ENCODE measurements at regions not wholly inside any gene's neighbourhood (a gene's known extent, or its start where the extent isn't known, plus 50 kb on each side); places are given as distances from the start of the nearest gene placed in this dataset.

- no peak overlapping the region for H2AFZ ChIP-seq
- H3K79me2 ChIP-seq (replicated peaks; ENCODE audit: insufficient read depth) = no peaks in the 10 kb centered on the region
- H3F3A ChIP-seq (replicated peaks; ENCODE audit: low read depth) = no peaks in the 10 kb centered on the region
- no peaks in the 10 kb centered on the region for H3K9me3 Mint-ChIP-seq
- no peaks in the 10 kb centered on the region for H3K36me3 Mint-ChIP-seq (ENCODE audit: low read depth)
- no peaks in the 10 kb centered on the region for H3K9me2 ChIP-seq (ENCODE audit: insufficient read depth)
- H3K4me1 Mint-ChIP-seq = no peaks in the 10 kb centered on the region
- H3K27me3 Mint-ChIP-seq (ENCODE audit: insufficient read depth, low read depth, poor library complexity) = no peaks in the 10 kb centered on the region
- H3K4me2 ChIP-seq = no peak overlapping the region
- TF ChIP-seq EZH2 (IDR thresholded peaks at IDR 0.05; ENCODE audit: low read depth, unreplicated experiment) = no peak
- no peak for TF ChIP-seq REST (IDR thresholded peaks at IDR 0.05; ENCODE audit: unreplicated experiment)
- no peak for TF ChIP-seq EZH2phosphoT487 (IDR thresholded peaks at IDR 0.05; ENCODE audit: unreplicated experiment)
- no peak for TF ChIP-seq ETS1 (IDR thresholded peaks at IDR 0.05)
- no peak for TF ChIP-seq CREB1 (CRISPR knock-in tag; IDR thresholded peaks at IDR 0.05; ENCODE audit: low read depth)
- TF ChIP-seq ZNF462 (CRISPR knock-in tag; IDR thresholded peaks at IDR 0.05) = no peak
- TF ChIP-seq JUNB (IDR thresholded peaks at IDR 0.05; ENCODE audit: unreplicated experiment) = no peak
- no peak for TF ChIP-seq ZNF114 (CRISPR knock-in tag; IDR thresholded peaks at IDR 0.05)
- no peak for TF ChIP-seq STAT1 (IDR thresholded peaks at IDR 0.05; ENCODE audit: unreplicated experiment)
- no peak for TF ChIP-seq ZNF331 (CRISPR knock-in tag; IDR thresholded peaks at IDR 0.05; ENCODE audit: low read depth)
- no peak for TF ChIP-seq NANOG (IDR thresholded peaks at IDR 0.05; ENCODE audit: borderline replicate concordance)
- no peak for TF ChIP-seq CTCF (conservative IDR thresholded peaks at IDR 0.05; ENCODE audit: low read depth in 2 of 2)
- no peak overlapping the region for H3K4me3 ChIP-seq
- H3K27ac Mint-ChIP-seq = no peak overlapping the region
- no peak for DNase-seq (ENCODE audit: low spot score)
- H3K36me3 ChIP-seq (ENCODE audit: insufficient read depth) = no peaks in the 10 kb centered on the region
- H4K20me1 ChIP-seq (replicated peaks; ENCODE audit: insufficient read depth) = no peaks in the 10 kb centered on the region
- no peak overlapping the region for H3K4me3 Mint-ChIP-seq
- ATAC-seq = no peak
- H3K4me1 ChIP-seq (ENCODE audit: insufficient read depth) = no peaks in the 10 kb centered on the region
- no peak overlapping the region for H3K27ac ChIP-seq (ENCODE audit: low read depth)
- H3K27me3 ChIP-seq (ENCODE audit: insufficient read depth) = no peaks in the 10 kb centered on the region
Observed at GRCh38 chr7:112957901-112958300, 128.7 kb downstream of the GPR85 start.

Data from GM23338 (cell line).